ENCODE measurements at regions not wholly inside any gene's neighbourhood (a gene's known extent, or its start where the extent isn't known, plus 50 kb on each side); places are given as distances from the start of the nearest gene placed in this dataset.

- H3K79me2 ChIP-seq (ENCODE audit: control insufficient read depth, insufficient read depth, low read length) = no peaks in the 10 kb centered on the region
- WGBS (ENCODE audit: insufficient coverage, low coverage, missing lambda C conversion rate) = 0% methylated on average over 3 of the region's 3 CpGs
- in situ Hi-C loops (cut with MboI) (no loop called here), intact Hi-C loops (cut with micrococcal nuclease) (no loop called here)
- FAIRE-seq = no peak
- no peaks in the 10 kb centered on the region for H4K20me1 ChIP-seq (replicated peaks; ENCODE audit: control insufficient read depth, insufficient read depth, low read length)
- H3K9me3 ChIP-seq (replicated peaks; ENCODE audit: control insufficient read depth, insufficient read depth, low read depth, low read length) = no peaks in the 10 kb centered on the region
- DNase-seq (ENCODE audit: extremely low read depth in 1 of 4, low spot score in 3 of 4) = no peak
- H3K4me3 ChIP-seq = no peak overlapping the region
- TF ChIP-seq ZBTB17 (CRISPR knock-in tag; IDR thresholded peaks at IDR 0.05) (no peak), ARID3A (IDR thresholded peaks at IDR 0.05; ENCODE audit: borderline replicate concordance, low read depth, low read length) (no peak), ZNF79 (CRISPR knock-in tag; IDR thresholded peaks at IDR 0.05; ENCODE audit: low read depth) (no peak), ZNF347 (CRISPR knock-in tag; IDR thresholded peaks at IDR 0.05; ENCODE audit: low read depth) (no peak), ZFP91 (CRISPR knock-in tag; IDR thresholded peaks at IDR 0.05) (no peak), NFRKB (IDR thresholded peaks at IDR 0.05; ENCODE audit: low read depth) (no peak), IFI16 (CRISPR knock-in tag; IDR thresholded peaks at IDR 0.05) (no peak), MCM7 (IDR thresholded peaks at IDR 0.05) (no peak)
- H3K4me2 ChIP-seq (ENCODE audit: insufficient read depth, low read length) = no peak overlapping the region
- ATAC-seq = no peak
- H3K9me1 ChIP-seq (ENCODE audit: control insufficient read depth, insufficient read depth, low read length) = no peaks in the 10 kb centered on the region
- no peak overlapping the region for H2AFZ ChIP-seq (ENCODE audit: low read depth, low read length)
- no peak overlapping the region for H3K9ac ChIP-seq (ENCODE audit: insufficient read depth in 1 of 2, low read depth in 2 of 2, low read length in 2 of 2)
- H3K4me1 ChIP-seq (replicated peaks in 1 of 2; ENCODE audit: control insufficient read depth in 2 of 2, insufficient read depth in 2 of 2, low read length in 2 of 2) = no peaks in the 10 kb centered on the region
- H3K36me3 ChIP-seq (ENCODE audit: control insufficient read depth, insufficient read depth, low read length) = no peaks in the 10 kb centered on the region
- ChIA-PET POLR2A (no interaction called here), CTCF (ENCODE audit: low intra/inter-chr PET ratio) (no interaction called here)
- H3K27ac ChIP-seq (ENCODE audit: extremely low read depth, low read depth, low read length) = no peak overlapping the region
- no TSS peak for BruUV-seq (replicated peaks)
- H3K27me3 ChIP-seq (ENCODE audit: control insufficient read depth in 2 of 2, insufficient read depth in 2 of 2, low read length in 2 of 2) = no peaks in the 10 kb centered on the region
Measured at GRCh38 chr14:80135305-80136088, 75.8 kb downstream of the DIO2 start.
